ENCODE measurements at regions not wholly inside any gene's neighbourhood (a gene's known extent, or its start where the extent isn't known, plus 50 kb on each side); places are given as distances from the start of the nearest gene placed in this dataset.

DNA sequence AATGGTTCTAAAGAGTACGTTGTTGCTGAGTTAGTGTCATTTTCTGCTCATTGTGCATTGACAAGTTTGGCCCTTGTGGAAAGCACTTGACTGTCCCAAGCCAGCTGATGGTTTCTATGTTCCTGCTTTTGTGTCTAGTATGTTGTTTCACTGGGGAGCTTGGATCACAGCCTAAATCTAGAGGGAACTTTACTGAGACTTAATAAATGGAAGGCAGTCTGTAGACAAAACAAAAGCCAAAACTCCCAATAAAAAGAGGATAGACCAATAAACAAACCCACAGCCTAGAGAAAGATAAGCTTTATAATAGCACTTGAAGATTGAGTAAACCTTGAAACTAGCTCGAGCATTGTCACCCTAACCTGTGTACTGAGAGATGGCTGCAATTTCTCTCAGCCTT is 196.8 kb downstream of the ADRA2A start:
- Mint-ChIP-seq H3K4me3 (no peak overlapping the region), H3K9me3 (no peaks in the 10 kb centered on the region), H3K27ac (ENCODE audit: unreplicated experiment) (no peak overlapping the region), H3K27me3 (ENCODE audit: low read depth) (peaks cover 15% of the 10 kb centered on the region), H3K4me1 (no peaks in the 10 kb centered on the region), H3K36me3 (ENCODE audit: low read depth) (no peaks in the 10 kb centered on the region)
- TF ChIP-seq, protein P1, sequence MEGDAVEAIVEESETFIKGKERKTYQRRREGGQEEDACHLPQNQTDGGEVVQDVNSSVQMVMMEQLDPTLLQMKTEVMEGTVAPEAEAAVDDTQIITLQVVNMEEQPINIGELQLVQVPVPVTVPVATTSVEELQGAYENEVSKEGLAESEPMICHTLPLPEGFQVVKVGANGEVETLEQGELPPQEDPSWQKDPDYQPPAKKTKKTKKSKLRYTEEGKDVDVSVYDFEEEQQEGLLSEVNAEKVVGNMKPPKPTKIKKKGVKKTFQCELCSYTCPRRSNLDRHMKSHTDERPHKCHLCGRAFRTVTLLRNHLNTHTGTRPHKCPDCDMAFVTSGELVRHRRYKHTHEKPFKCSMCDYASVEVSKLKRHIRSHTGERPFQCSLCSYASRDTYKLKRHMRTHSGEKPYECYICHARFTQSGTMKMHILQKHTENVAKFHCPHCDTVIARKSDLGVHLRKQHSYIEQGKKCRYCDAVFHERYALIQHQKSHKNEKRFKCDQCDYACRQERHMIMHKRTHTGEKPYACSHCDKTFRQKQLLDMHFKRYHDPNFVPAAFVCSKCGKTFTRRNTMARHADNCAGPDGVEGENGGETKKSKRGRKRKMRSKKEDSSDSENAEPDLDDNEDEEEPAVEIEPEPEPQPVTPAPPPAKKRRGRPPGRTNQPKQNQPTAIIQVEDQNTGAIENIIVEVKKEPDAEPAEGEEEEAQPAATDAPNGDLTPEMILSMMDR (conservative IDR thresholded peaks at IDR 0.05), result no peak
- DNase-seq (ENCODE audit: low read depth, low spot score), result no peak

DNA sequence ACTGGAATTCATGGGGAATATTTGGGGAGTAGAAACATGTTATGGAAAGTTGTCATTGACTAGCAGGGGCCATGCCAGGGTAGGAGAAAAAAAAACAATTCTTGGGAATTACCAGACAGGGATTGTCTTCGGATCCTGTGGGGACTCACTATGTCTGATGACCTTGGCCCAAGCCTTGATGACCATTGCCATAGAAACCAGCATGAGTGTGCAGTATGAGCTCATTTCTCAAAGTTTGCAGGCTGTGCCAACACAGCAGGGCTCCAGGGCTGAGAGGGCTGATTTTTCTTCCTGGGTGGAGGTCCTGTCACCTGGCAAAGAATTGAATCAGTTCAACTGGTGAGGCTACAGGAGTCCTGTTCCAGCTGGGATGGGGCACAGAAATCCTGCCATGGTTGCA is 198.3 kb downstream of the ADRA2A start:
- H3K27me3 Mint-ChIP-seq (ENCODE audit: low read depth), result peaks cover 10% of the 10 kb centered on the region
- no peaks in the 10 kb centered on the region for H3K9me3 Mint-ChIP-seq
- H3K36me3 Mint-ChIP-seq (ENCODE audit: low read depth), result no peaks in the 10 kb centered on the region
- H3K4me3 Mint-ChIP-seq, result no peak overlapping the region
- DNase-seq (ENCODE audit: low read depth, low spot score), result no peak
- H3K4me1 Mint-ChIP-seq, result no peaks in the 10 kb centered on the region
- TF ChIP-seq, protein P1 (conservative IDR thresholded peaks at IDR 0.05), result no peak
- H3K27ac Mint-ChIP-seq (ENCODE audit: unreplicated experiment), result no peak overlapping the region

DNA sequence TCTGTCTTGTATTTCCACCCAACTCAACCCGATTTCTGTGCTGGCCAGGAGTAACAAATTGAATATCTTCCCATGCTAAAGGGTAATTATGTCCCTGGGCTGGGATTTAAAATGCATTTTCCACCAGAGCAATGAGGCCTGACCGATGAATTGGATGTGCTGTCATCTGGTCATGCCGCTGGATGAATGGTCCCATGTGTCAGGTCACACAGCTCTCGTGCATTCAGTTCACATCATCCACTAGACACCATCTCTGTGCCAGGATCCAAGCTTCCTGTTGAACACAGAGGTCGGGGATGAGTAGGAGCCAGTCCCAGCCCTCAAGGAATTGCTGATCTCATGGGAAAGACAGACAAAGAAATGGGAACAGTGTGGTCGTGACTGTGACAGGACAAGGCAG is 200.8 kb downstream of the ADRA2A start:
- H3K27ac Mint-ChIP-seq (ENCODE audit: unreplicated experiment), result no peak overlapping the region
- no peak overlapping the region for H3K4me3 Mint-ChIP-seq
- peaks cover 2% of the 10 kb centered on the region for H3K27me3 Mint-ChIP-seq (ENCODE audit: low read depth)
- no peaks in the 10 kb centered on the region for H3K36me3 Mint-ChIP-seq (ENCODE audit: low read depth)
- no peaks in the 10 kb centered on the region for H3K4me1 Mint-ChIP-seq
- H3K9me3 Mint-ChIP-seq, result no peaks in the 10 kb centered on the region
- TF ChIP-seq, protein P1 (conservative IDR thresholded peaks at IDR 0.05), result no peak
- no peak for DNase-seq (ENCODE audit: low read depth, low spot score)

DNA sequence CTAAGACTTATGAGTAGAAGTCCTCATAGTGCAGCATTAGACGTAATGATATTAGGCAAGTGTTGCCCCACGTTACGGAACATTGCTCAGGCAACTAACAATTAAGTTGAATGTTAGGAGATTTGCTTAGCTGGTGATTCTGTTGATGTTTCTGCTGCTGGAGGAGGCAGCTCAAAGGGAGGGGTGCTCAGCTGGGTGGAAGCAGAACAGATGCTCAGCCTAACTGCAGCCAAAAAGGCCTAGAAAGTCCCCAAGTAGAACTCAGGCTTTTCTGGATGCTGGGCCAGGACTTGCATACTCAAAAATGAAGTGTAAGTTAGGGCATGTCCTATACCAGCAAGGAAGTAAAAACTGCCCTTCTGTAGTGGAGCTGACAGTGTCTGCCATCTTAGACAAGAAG is 201.4 kb downstream of the ADRA2A start:
- Mint-ChIP-seq H3K9me3 (no peaks in the 10 kb centered on the region), H3K4me3 (no peak overlapping the region), H3K27ac (ENCODE audit: unreplicated experiment) (no peak overlapping the region), H3K27me3 (ENCODE audit: low read depth) (peaks cover 2% of the 10 kb centered on the region), H3K4me1 (no peaks in the 10 kb centered on the region), H3K36me3 (ENCODE audit: low read depth) (no peaks in the 10 kb centered on the region)
- TF ChIP-seq, protein P1 (conservative IDR thresholded peaks at IDR 0.05), result no peak
- DNase-seq (ENCODE audit: low read depth, low spot score), result no peak

DNA sequence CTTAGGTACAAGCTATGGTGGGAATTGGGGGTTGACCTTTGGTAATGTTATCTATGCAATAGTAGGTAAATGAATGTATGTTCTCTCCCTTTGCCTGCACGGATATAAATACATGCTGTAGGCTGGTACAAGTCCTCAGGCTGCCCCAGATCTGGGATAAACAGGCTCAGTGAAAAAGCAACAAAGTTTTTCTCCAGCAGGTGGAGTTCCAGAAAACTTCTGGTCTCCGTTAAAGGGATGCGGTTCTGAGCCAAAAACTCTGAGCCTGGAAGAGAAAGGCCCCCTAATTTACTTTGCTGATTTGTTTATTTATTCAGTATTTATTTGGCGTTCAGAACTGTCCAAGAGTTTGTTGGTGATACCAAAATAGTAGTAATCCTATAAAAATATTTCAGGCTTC is 204.7 kb downstream of the ADRA2A start:
- H3K9me3 Mint-ChIP-seq, result no peaks in the 10 kb centered on the region
- H3K4me1 Mint-ChIP-seq, result no peaks in the 10 kb centered on the region
- H3K27me3 Mint-ChIP-seq (ENCODE audit: low read depth), result no peaks in the 10 kb centered on the region
- no peak overlapping the region for H3K27ac Mint-ChIP-seq (ENCODE audit: unreplicated experiment)
- no peaks in the 10 kb centered on the region for H3K36me3 Mint-ChIP-seq (ENCODE audit: low read depth)
- H3K4me3 Mint-ChIP-seq, result no peak overlapping the region
- DNase-seq (ENCODE audit: low read depth, low spot score), result no peak
- TF ChIP-seq, protein P1 (conservative IDR thresholded peaks at IDR 0.05), result peak; percentile 55

DNA sequence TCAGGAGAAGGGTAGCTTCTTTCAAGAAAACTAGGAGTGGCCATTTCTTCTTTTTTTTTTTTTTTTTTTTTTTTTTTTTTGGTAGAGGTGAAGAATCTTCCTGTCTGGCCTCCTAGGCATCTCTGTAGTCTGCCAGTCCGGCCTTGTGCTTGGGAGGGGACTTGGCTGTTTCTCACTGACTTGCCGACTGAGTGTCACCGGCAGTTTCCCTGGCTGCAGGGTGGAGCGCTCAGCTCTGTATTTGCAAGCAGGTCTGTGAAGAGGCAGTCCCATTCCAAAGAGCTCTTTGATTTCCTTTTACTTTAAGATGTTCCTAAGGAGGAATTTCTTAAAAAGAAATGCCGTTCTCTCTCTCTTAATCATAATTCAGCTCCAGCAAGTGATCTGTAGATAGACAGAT is 212.6 kb downstream of the ADRA2A start:
- Mint-ChIP-seq H3K27ac (ENCODE audit: unreplicated experiment) (no peak overlapping the region), H3K36me3 (ENCODE audit: low read depth) (no peaks in the 10 kb centered on the region), H3K9me3 (no peaks in the 10 kb centered on the region), H3K4me3 (no peak overlapping the region), H3K27me3 (ENCODE audit: low read depth) (no peaks in the 10 kb centered on the region), H3K4me1 (no peaks in the 10 kb centered on the region)
- TF ChIP-seq, protein P1 (conservative IDR thresholded peaks at IDR 0.05), result no peak
- DNase-seq (ENCODE audit: low read depth, low spot score), result no peak

Data from neural crest cell (in vitro differentiated cells).